HCT116 (cell line): ENCODE measurements at regions not wholly inside any gene's neighbourhood (a gene's known extent, or its start where the extent isn't known, plus 50 kb on each side); places are given as distances from the start of the nearest gene placed in this dataset.

Experiments used
- ATAC-seq: fragments of 200-7000 bp; cut with Tn5 transposase; 2 replicates; pipeline ENCODE4 v1.9.1; 2020; ENCODE audit warnings: mild to moderate bottlenecking, moderate library complexity
- BruUV-seq: library from RNA; stranded (reverse); fragments of 400-500 nt; replicated peaks from 2 replicates; lab custom pipeline; 2021; lab: Mats Ljungman, UMichigan
- CTCF ChIA-PET: fragments of 300-600 bp; sonication (Branson Sonifier 250); formaldehyde crosslinking; loops from one replicate; lab custom pipeline; 2021; ENCODE audit warnings: antibody characterized with exemption; lab: Charles Lee
- POLR2A ChIA-PET: fragments of 300-600, 350-600 bp; sonication (Branson Sonifier 250); formaldehyde crosslinking; loops from one replicate; lab custom pipeline; 2021; ENCODE audit warnings: antibody characterized with exemption; lab: Charles Lee
- RAD21 ChIA-PET, 2 experiments: fragments of 300-600 bp; sonication (Branson Sonifier 250); formaldehyde crosslinking; loops; one replicate each; lab custom pipeline; 2023; ENCODE audit warnings: low total read pairs in 2 of 2; ENCODE audit not compliant: uncharacterized antibody in 2 of 2, unreplicated experiment in 2 of 2, low non-redundant PET in 1 of 2; lab: Charles Lee
- DNase-seq: peaks from one replicate; pipeline ENCODE4 v3.0.0-alpha.2; 2010; ENCODE audit warnings: low read depth, low spot score
- H2AFZ ChIP-seq: fragments of 200-600 bp; shearing (Covaris generic), sonication (generic); 2 replicates; pipeline ENCODE4 v1.6.1; 2017; ENCODE audit warnings: low read depth, mixed run types, mixed read lengths, antibody characterized with exemption, low read length; ENCODE audit not compliant: poor library complexity, severe bottlenecking
- H3K27ac ChIP-seq: 2 replicates; pipeline ENCODE4 v1.5.1; 2012; ENCODE audit warnings: low read depth, low read length
- H3K27me3 ChIP-seq: fragments of 200-600 bp; sonication (generic); 2 replicates; pipeline ENCODE4 v1.6.1; 2016; ENCODE audit warnings: mixed run types, low read length, mixed read lengths; ENCODE audit not compliant: insufficient read depth
- H3K36me3 ChIP-seq, 2 experiments: fragments of 200-500 bp in 1 of 2; fragments of 200-600 bp in 1 of 2; sonication (Bioruptor generic) in 1 of 2; sonication (generic) in 1 of 2; 2 replicates each; pipeline versions ENCODE4 v1.5.1 to v1.6.1; 2014 to 2016; ENCODE audit warnings: low read length in 2 of 2, inconsistent platforms in 1 of 2, mixed read lengths in 1 of 2, mixed run types in 1 of 2; ENCODE audit not compliant: insufficient read depth in 2 of 2, control insufficient read depth in 1 of 2
- H3K4me1 ChIP-seq, 2 experiments: fragments of 200-600 bp in 1 of 2; sonication (generic) in 1 of 2; 2 replicates each; pipeline versions ENCODE4 v1.5.1 to v1.6.1; 2012 to 2017; ENCODE audit warnings: low read length in 2 of 2, inconsistent platforms in 1 of 2, mild to moderate bottlenecking in 1 of 2, mixed read lengths in 1 of 2, mixed run types in 1 of 2, moderate library complexity in 1 of 2; ENCODE audit not compliant: insufficient read depth in 2 of 2, control insufficient read depth in 1 of 2
- H3K4me2 ChIP-seq: fragments of 200-600 bp; sonication (generic); 2 replicates; pipeline ENCODE4 v1.6.1; 2017; ENCODE audit warnings: mixed run types, low read length, mixed read lengths
- H3K4me3 ChIP-seq, 2 experiments: fragments of 200-600 bp in 1 of 2; sonication (generic) in 1 of 2; replicated peaks in 1 of 2; 2 replicates each; pipeline ENCODE4 v1.5.1; 2011 to 2016; ENCODE audit warnings: low read length in 2 of 2, control low read depth in 1 of 2, low read depth in 1 of 2, mild to moderate bottlenecking in 1 of 2, mixed read lengths in 1 of 2, mixed run types in 1 of 2
- H3K79me2 ChIP-seq: fragments of 200-600 bp; sonication (generic); 2 replicates; pipeline ENCODE4 v1.6.1; 2017; ENCODE audit warnings: mild to moderate bottlenecking, mixed run types, low read length, moderate library complexity, mixed read lengths; ENCODE audit not compliant: insufficient read depth
- H3K9ac ChIP-seq: fragments of 200-600 bp; sonication (generic); 2 replicates; pipeline ENCODE4 v1.6.1; 2016; ENCODE audit warnings: low read length, mixed read lengths
- H3K9me2 ChIP-seq: fragments of 200-600 bp; sonication (generic), shearing (Covaris generic); 2 replicates; pipeline ENCODE4 v1.6.1; 2017; ENCODE audit warnings: mixed run types, mild to moderate bottlenecking, moderate library complexity; ENCODE audit not compliant: insufficient read depth
- H3K9me3 ChIP-seq, 2 experiments: fragments of 200-500 bp in 1 of 2; fragments of 200-600 bp in 1 of 2; sonication (Bioruptor generic) in 1 of 2; sonication (generic) in 1 of 2; 2 replicates each; pipeline ENCODE4 v1.6.1; 2014 to 2017; ENCODE audit warnings: low read length in 2 of 2, mixed read lengths in 2 of 2, inconsistent platforms in 1 of 2, low read depth in 1 of 2, mild to moderate bottlenecking in 1 of 2, mixed run types in 1 of 2, moderate library complexity in 1 of 2; ENCODE audit not compliant: control insufficient read depth in 1 of 2, insufficient read depth in 1 of 2
- H4K20me1 ChIP-seq: fragments of 200-600 bp; sonication (generic), shearing (Covaris generic); 2 replicates; pipeline ENCODE4 v1.6.1; 2017; ENCODE audit warnings: mixed run types, mild to moderate bottlenecking, moderate library complexity; ENCODE audit not compliant: insufficient read depth
- ATF3 ChIP-seq: IDR thresholded peaks from 2 replicates; pipeline ENCODE4 v1.6.1; 2012
- CBX3 ChIP-seq: IDR thresholded peaks from 2 replicates; pipeline ENCODE4 v1.6.1; 2012; ENCODE audit warnings: low read depth
- CEBPB ChIP-seq: IDR thresholded peaks from 2 replicates; pipeline ENCODE4 v1.6.1; 2012; ENCODE audit warnings: low read depth
- EGR1 ChIP-seq: IDR thresholded peaks from 2 replicates; pipeline ENCODE4 v1.6.1; 2012; ENCODE audit warnings: low read depth
- ELF1 ChIP-seq: IDR thresholded peaks from 2 replicates; pipeline ENCODE4 v1.6.1; 2012; ENCODE audit warnings: low read depth, borderline replicate concordance
- EZH2 ChIP-seq: fragments of 200-600 bp; sonication (generic); IDR thresholded peaks from 2 replicates; pipeline ENCODE4 v1.6.1; 2017; ENCODE audit warnings: antibody characterized with exemption, mixed run types
- EZH2phosphoT487 ChIP-seq: fragments of 200-600 bp; IDR thresholded peaks from 2 replicates; pipeline ENCODE4 v1.6.1; 2018; ENCODE audit warnings: antibody characterized with exemption, borderline replicate concordance
- MAX ChIP-seq: IDR thresholded peaks from 2 replicates; pipeline ENCODE4 v1.6.1; 2012
- POLR2A ChIP-seq: IDR thresholded peaks from 2 replicates; pipeline ENCODE4 v1.7.0; 2011; ENCODE audit warnings: borderline replicate concordance; ENCODE audit not compliant: insufficient read depth, insufficient read length; ENCODE audit errors: extremely low read depth
- POLR2AphosphoS5 ChIP-seq: IDR thresholded peaks from 2 replicates; pipeline ENCODE4 v1.6.1; 2011; ENCODE audit warnings: mild to moderate bottlenecking, low read depth, low read length, moderate library complexity
- RAD21 ChIP-seq: IDR thresholded peaks from 2 replicates; pipeline ENCODE4 v1.6.1; 2012; ENCODE audit warnings: low read depth, mild to moderate bottlenecking
- REST ChIP-seq: IDR thresholded peaks from 2 replicates; pipeline ENCODE4 v1.6.1; 2012; ENCODE audit warnings: low read depth
- SRF ChIP-seq: IDR thresholded peaks from 2 replicates; pipeline ENCODE4 v1.6.1; 2012; ENCODE audit warnings: low read depth
- TCF7L2 ChIP-seq: IDR thresholded peaks from 2 replicates; pipeline ENCODE4 v1.7.0; 2011; ENCODE audit warnings: borderline replicate concordance, inconsistent platforms; ENCODE audit not compliant: insufficient read depth, insufficient read length; ENCODE audit errors: extremely low read depth
- YY1 ChIP-seq: IDR thresholded peaks from 2 replicates; pipeline ENCODE4 v1.6.1; 2011; ENCODE audit warnings: low read length, low read depth, moderate library complexity, mild to moderate bottlenecking; ENCODE audit not compliant: insufficient replicate concordance; ENCODE audit errors: extremely low read depth
- ZBTB33 ChIP-seq: IDR thresholded peaks from 2 replicates; pipeline ENCODE4 v1.6.1; 2011; ENCODE audit warnings: mild to moderate bottlenecking, low read length, moderate library complexity; ENCODE audit not compliant: insufficient replicate concordance; ENCODE audit errors: extremely low read depth
- ZFX ChIP-seq: fragments of 450-650 bp; IDR thresholded peaks from 2 replicates; pipeline ENCODE4 v1.6.1; 2017
- intact Hi-C: fragments of 100-400 bp; cut with micrococcal nuclease; formaldehyde crosslinking; loops from 2 replicates; pipeline ENCODE4 v1.10.0; 2022

- Histone ChIP-seq H3K27me3 (no peaks in the 10 kb centered on the region), H4K20me1 (no peaks in the 10 kb centered on the region), H3K9me3 (no peaks in the 10 kb centered on the region), H2AFZ (peak overlapping the region; percentile 95), H3K4me1 (peaks cover 0 to 11% of the 10 kb centered on the region in 2 experiments; a peak in 2 of 4 replicates), H3K4me3 (no peak overlapping the region), H3K36me3 (no peaks in the 10 kb centered on the region), H3K79me2 (no peaks in the 10 kb centered on the region), H3K27ac (no peak overlapping the region), H3K9ac (no peak overlapping the region), H3K4me2 (peak overlapping the region; percentile 48), H3K9me2 (no peaks in the 10 kb centered on the region)
- RAD21 ChIA-PET: no interaction called here
- TF ChIP-seq ZFX: no peak
- TF ChIP-seq POLR2A: no peak
- no peak for TF ChIP-seq YY1
- no peak for TF ChIP-seq MAX
- no peak for TF ChIP-seq ATF3
- no peak for TF ChIP-seq TCF7L2
- TF ChIP-seq SRF: no peak
- POLR2A ChIA-PET: no interaction called here
- DNase-seq (no peak), ATAC-seq (peak; percentile 69)
- intact Hi-C loops: loop anchor here (2.0 to 5.0 kb wide), 2 partner anchors 161 to 1985 kb away; no protein-coding TSS in a partner anchor
- CTCF ChIA-PET: interaction anchor here (1.0 to 1.1 kb wide), 2 partner anchors 161 to 538 kb away, joined by 3 to 7 read pairs; no protein-coding TSS in a partner anchor
- no TSS peak for BruUV-seq
These were observed 79.7 kb upstream of the DOCK10 start for GRCh38 chr2:225122007-225122406.

- no peak overlapping the region for H3K9ac ChIP-seq
- POLR2A ChIA-PET: no interaction called here
- RAD21 ChIA-PET: no interaction called here
- H3K4me1 ChIP-seq: peaks cover 0 to 11% of the 10 kb centered on the region in 2 experiments; a peak in 2 of 4 replicates
- BruUV-seq: no TSS peak
- no peaks in the 10 kb centered on the region for H3K9me2 ChIP-seq
- no peaks in the 10 kb centered on the region for H3K36me3 ChIP-seq
- no peaks in the 10 kb centered on the region for H4K20me1 ChIP-seq
- intact Hi-C loops: loop anchor here (5.0 kb wide), 1 partner anchor 1987 kb away; no protein-coding TSS in a partner anchor
- CTCF ChIA-PET: no interaction called here
- DNase-seq (no peak), ATAC-seq (no peak)
- H3K4me2 ChIP-seq: no peak overlapping the region; the same call in 1 of the 2 replicates
- no peaks in the 10 kb centered on the region for H3K27me3 ChIP-seq
- no peaks in the 10 kb centered on the region for H3K9me3 ChIP-seq
- H2AFZ ChIP-seq: no peak overlapping the region
- H3K27ac ChIP-seq: no peak overlapping the region
- H3K79me2 ChIP-seq: no peaks in the 10 kb centered on the region
- H3K4me3 ChIP-seq: no peak overlapping the region
- TF ChIP-seq POLR2AphosphoS5: no peak
- TF ChIP-seq ZFX: no peak
- no peak for TF ChIP-seq CBX3
- TF ChIP-seq EZH2phosphoT487: no peak
- TF ChIP-seq ZBTB33: no peak
- no peak for TF ChIP-seq EZH2
- no peak for TF ChIP-seq RAD21
- no peak for TF ChIP-seq EGR1
- TF ChIP-seq POLR2A: no peak
- TF ChIP-seq CEBPB: no peak
- TF ChIP-seq ELF1: no peak
- no peak for TF ChIP-seq REST
These were observed 77.9 kb upstream of the DOCK10 start for GRCh38 chr2:225120186-225120585.
